Activated B cell treated with CpG ODN at 0.5 μM for 24 hours (primary cell): ENCODE measurements at regions not wholly inside any gene's neighbourhood (a gene's known extent, or its start where the extent isn't known, plus 50 kb on each side); places are given as distances from the start of the nearest gene placed in this dataset.

Experiments
- ATAC-seq: fragments of 200-7000 bp; cut with Tn5 transposase; one replicate; pipeline ENCODE4 v1.10.0; 2021; ENCODE audit warnings: low read depth, mild to moderate bottlenecking, moderate library complexity
- CTCF ChIA-PET: fragments of 350-600 bp; sonication (Branson Sonifier 250); formaldehyde crosslinking; loops from one replicate; lab custom pipeline; 2021; ENCODE audit warnings: antibody characterized with exemption; lab: Charles Lee
- POLR2A ChIA-PET: fragments of 350-600 bp; sonication (Branson Sonifier 250); formaldehyde crosslinking; loops from one replicate; lab custom pipeline; 2021; ENCODE audit warnings: antibody characterized with exemption; lab: Charles Lee
- DNase-seq: peaks from one replicate; pipeline ENCODE4 v3.0.0; 2022
- H3K27ac Mint-ChIP-seq: one replicate; pipeline ENCODE4 v1.8.0; 2020; ENCODE audit warnings: mixed read lengths
- H3K27me3 Mint-ChIP-seq: one replicate; pipeline ENCODE4 v1.8.0; 2021; ENCODE audit warnings: mixed read lengths
- H3K36me3 Mint-ChIP-seq: one replicate; pipeline ENCODE4 v1.8.0; 2021; ENCODE audit warnings: low read depth, mixed read lengths
- H3K4me1 Mint-ChIP-seq: one replicate; pipeline ENCODE4 v1.8.0; 2021; ENCODE audit warnings: mixed read lengths
- H3K4me3 Mint-ChIP-seq: one replicate; pipeline ENCODE4 v1.8.0; 2020; ENCODE audit warnings: mild to moderate bottlenecking, mixed read lengths
- H3K9me3 Mint-ChIP-seq: one replicate; pipeline ENCODE4 v1.8.0; 2020; ENCODE audit warnings: mixed read lengths
- CTCF ChIP-seq: fragments of 200-600 bp; IDR thresholded peaks from one replicate; pipeline ENCODE4 v1.8.0; 2022; ENCODE audit warnings: antibody characterized with exemption, mild to moderate bottlenecking
- intact Hi-C: fragments of 100-400 bp; cut with micrococcal nuclease; formaldehyde crosslinking; loops from one replicate; pipeline ENCODE4 v1.15.1; 2024

GRCh38 chr14:71362282-71362681 is 455.0 kb downstream of the PCNX1 start:
- ATAC-seq: no peak
- peak overlapping the region; percentile 57 for H3K4me3 Mint-ChIP-seq
- CTCF ChIA-PET: interaction anchor here (2.3 kb wide), 1 partner anchor 41 kb away, joined by 9 read pairs; no protein-coding TSS in a partner anchor
- peaks cover 93% of the 10 kb centered on the region for H3K4me1 Mint-ChIP-seq
- intact Hi-C loops: no loop called here
- H3K9me3 Mint-ChIP-seq: peaks cover 5% of the 10 kb centered on the region
- H3K27ac Mint-ChIP-seq: peak overlapping the region; percentile 97
- TF ChIP-seq CTCF: no peak
- no peak for DNase-seq
- H3K36me3 Mint-ChIP-seq: peaks cover 32% of the 10 kb centered on the region
- POLR2A ChIA-PET: interaction anchor here (0.6 to 5.0 kb wide), 8 partner anchors 13 to 41 kb away, joined by 3 to 30 read pairs (median 6); partner anchors contain the start of gene SIPA1L1
- H3K27me3 Mint-ChIP-seq: no peaks in the 10 kb centered on the region

- ATAC-seq (peak; percentile 43), DNase-seq (no peak)
- TF ChIP-seq CTCF: no peak
- ChIA-PET CTCF (interaction anchor here (2.3 kb wide), 1 partner anchor 41 kb away, joined by 9 read pairs; no protein-coding TSS in a partner anchor), POLR2A (interaction anchor here (0.7 to 5.0 kb wide), 7 partner anchors 11 to 42 kb away, joined by 3 to 30 read pairs (median 5); no protein-coding TSS in a partner anchor)
- Mint-ChIP-seq H3K27ac (peak overlapping the region; percentile 97), H3K9me3 (peaks cover 5% of the 10 kb centered on the region), H3K4me3 (peak overlapping the region; percentile 66), H3K27me3 (no peaks in the 10 kb centered on the region), H3K36me3 (peaks cover 32% of the 10 kb centered on the region), H3K4me1 (peaks cover 85% of the 10 kb centered on the region)
- intact Hi-C loops: loop anchor here (1.0 kb wide), 1 partner anchor 36 kb away; no protein-coding TSS in a partner anchor
Observed at GRCh38 chr14:71362920-71363584, 455.8 kb downstream of the PCNX1 start.

- ATAC-seq (no peak), DNase-seq (no peak)
- Mint-ChIP-seq H3K27ac (peak overlapping the region; percentile 97), H3K27me3 (no peaks in the 10 kb centered on the region), H3K4me3 (peak overlapping the region; percentile 66), H3K36me3 (peaks cover 27% of the 10 kb centered on the region), H3K9me3 (peaks cover 5% of the 10 kb centered on the region), H3K4me1 (peaks cover 73% of the 10 kb centered on the region)
- no peak for TF ChIP-seq CTCF
- ChIA-PET CTCF (interaction anchor here (1.8 kb wide), 1 partner anchor 43 kb away, joined by 5 read pairs; no protein-coding TSS in a partner anchor), POLR2A (interaction anchor here (0.7 to 5.0 kb wide), 5 partner anchors 30 to 347 kb away, joined by 3 to 30 read pairs (median 7); no protein-coding TSS in a partner anchor)
- intact Hi-C loops: loop anchor here (1.0 kb wide), 1 partner anchor 35 kb away; no protein-coding TSS in a partner anchor
Observed at GRCh38 chr14:71363946-71364925, 457.0 kb downstream of the PCNX1 start.

- no peak for TF ChIP-seq CTCF
- CTCF ChIA-PET: interaction anchor here (1.8 kb wide), 1 partner anchor 44 kb away, joined by 5 read pairs; no protein-coding TSS in a partner anchor
- DNase-seq (no peak), ATAC-seq (no peak)
- H3K27ac Mint-ChIP-seq: peak overlapping the region; percentile 97
- H3K27me3 Mint-ChIP-seq: no peaks in the 10 kb centered on the region
- intact Hi-C loops: no loop called here
- H3K9me3 Mint-ChIP-seq: no peaks in the 10 kb centered on the region
- peaks cover 21% of the 10 kb centered on the region for H3K36me3 Mint-ChIP-seq
- POLR2A ChIA-PET: interaction anchor here (0.6 to 2.0 kb wide), 6 partner anchors 13 to 340 kb away, joined by 3 to 11 read pairs (median 4); no protein-coding TSS in a partner anchor
- H3K4me1 Mint-ChIP-seq: peaks cover 64% of the 10 kb centered on the region
- no peak overlapping the region for H3K4me3 Mint-ChIP-seq
Observed at GRCh38 chr14:71365361-71365760, 458.1 kb downstream of the PCNX1 start.
